GM21390 (cell line): ENCODE measurements at regions not wholly inside any gene's neighbourhood (a gene's known extent, or its start where the extent isn't known, plus 50 kb on each side); places are given as distances from the start of the nearest gene placed in this dataset.

ENCODE experiments used
- ATAC-seq: cut with Tn5 transposase; IDR thresholded peaks from one replicate; pipeline ENCODE4 v1.9.1; 2021; ENCODE audit not compliant: unreplicated experiment

DNA sequence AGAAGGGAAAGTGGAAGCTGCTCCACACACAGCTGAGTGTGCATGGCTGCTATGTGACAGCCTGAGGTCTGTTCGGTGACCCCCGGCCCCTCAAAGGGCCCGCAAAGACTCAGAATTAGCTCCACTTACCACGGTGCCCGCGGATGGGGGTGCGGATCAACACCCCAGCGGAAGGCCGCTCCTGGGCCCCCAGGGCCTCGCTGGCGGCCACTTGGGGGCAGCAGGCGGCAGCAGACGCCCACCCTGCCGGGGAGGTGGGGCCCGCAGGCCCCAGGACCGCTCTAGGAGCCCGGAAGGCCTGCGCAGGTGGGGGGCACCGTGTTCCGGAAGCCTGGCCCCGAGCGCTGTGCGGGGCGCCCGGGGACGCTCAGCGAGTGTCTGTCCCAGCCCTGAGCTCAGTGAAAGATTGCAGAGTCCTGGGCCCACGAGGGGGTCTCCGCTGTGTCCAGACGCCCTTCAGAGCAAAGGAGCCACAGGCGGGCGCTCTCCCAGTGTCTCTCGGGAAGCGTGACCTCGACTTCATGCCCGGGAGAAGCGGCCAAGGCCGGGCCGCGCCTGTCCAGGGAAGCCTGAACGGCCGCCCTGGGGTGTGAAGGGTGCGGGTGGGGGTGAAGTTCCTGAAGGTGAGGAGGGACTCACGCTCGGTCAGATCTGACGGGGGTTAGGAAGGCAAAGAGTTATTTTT is 118.7 kb downstream of the VAPA start:
- no peak for ATAC-seq

DNA sequence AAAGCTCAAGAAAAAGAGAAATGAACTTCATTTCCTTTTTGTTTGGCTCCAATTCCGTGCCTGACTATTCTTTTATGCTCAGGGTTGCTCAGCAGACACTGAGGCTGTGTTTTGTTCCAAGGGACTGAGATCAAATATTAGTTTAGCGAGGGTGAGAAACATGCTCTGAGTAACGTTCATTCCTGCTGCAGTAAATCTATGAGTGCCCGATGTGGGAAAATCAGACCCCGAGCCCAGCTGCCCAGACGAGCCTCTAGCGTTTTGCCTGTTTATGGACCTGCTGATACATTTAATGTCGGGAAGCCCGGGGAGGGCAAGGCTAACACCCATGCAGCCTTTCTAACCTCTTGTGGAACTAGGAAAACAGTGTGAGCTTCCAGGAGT is 119.2 kb downstream of the VAPA start:
- ATAC-seq: no peak

DNA sequence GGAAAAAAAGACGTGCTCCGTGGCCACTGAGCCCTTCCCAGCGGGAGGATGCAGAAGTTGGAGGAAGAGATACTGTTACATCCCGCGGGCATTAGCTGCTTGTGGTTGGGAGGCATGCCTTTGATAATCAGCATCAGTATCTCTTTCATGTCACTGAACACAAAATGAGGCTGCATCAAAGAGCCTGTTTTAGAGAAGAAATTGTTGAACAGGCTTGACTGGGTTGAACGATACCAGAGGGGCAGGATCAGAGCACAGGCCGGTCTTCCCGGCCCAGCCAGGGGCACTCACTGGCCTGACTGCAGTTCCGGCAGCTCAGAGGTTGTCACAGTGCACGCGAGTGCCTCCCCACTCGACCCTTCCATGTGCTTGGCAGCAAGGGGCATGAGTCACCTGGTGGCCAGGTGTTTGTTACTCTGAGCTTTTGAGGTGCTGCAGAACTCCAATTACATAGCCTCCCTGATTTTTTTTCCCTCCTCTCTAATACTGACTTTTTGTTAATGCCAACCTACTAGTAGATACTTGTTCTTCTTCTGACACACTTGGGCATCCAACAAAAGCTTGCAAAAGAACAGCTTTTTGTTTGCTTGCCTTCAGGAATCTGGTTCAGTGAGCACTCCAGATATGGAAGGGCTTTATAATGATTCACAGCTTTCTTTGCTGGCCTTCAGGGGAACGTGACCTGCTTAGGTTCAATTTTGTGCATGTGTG is 121.6 kb downstream of the VAPA start:
- no peak for ATAC-seq

DNA sequence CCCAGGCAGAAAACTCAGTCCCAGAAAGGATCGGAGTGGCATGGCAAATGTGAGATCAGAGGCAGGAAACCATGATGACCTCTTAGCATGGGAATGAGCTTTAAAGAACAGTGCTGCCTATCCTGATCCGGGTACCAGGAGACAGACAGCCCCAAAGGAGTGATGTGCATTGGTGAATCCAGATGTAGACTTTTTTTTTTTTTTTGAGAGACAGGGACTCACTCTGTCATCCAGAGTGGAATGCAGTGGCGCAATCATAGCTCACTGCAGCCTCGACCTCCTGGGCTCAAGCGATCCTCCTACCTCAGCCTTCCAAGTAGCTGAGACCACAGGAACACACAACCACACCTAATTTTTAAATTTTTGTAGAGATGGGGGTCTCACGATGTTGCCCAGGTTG is 122.7 kb downstream of the VAPA start:
- ATAC-seq: no peak

DNA sequence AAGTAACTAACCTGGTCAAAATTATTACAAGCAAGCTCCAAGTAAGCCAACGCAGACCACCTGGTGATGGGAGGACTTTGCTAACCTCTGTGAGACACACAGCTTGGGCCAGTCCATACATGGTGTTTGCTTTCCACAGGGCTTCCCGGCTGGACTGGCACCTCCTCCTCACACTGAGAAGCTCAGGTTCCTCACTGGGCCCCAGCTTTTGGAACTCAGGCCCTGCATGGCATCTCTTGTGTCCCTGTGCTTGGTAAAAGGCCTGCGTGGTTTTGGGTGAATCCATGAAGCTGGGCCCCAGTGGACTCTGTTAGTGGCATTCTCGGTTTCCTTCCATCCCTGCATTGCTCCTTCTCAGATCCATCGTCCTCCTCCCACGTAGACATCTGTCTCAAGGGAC is 123.4 kb downstream of the VAPA start:
- no peak for ATAC-seq

DNA sequence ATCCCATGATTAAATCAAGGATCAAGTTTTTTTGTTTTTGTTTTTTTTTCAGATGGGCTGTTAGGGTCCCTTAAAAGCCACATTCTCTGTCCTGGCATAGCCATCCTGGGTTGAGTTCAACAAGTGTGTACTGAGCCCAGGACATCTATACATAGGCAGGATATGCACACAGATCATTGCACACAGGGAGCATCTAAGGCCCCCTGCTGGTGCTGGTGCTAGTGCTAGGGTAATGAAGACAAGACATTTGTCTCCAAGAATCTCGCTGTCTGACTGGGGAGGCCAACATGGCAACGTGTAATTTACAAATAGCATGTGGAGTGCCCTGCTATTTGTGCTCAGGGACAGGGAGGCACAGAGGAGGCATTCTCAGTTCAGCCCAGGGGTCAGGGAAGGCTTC is 124.5 kb downstream of the VAPA start:
- ATAC-seq: no peak

DNA sequence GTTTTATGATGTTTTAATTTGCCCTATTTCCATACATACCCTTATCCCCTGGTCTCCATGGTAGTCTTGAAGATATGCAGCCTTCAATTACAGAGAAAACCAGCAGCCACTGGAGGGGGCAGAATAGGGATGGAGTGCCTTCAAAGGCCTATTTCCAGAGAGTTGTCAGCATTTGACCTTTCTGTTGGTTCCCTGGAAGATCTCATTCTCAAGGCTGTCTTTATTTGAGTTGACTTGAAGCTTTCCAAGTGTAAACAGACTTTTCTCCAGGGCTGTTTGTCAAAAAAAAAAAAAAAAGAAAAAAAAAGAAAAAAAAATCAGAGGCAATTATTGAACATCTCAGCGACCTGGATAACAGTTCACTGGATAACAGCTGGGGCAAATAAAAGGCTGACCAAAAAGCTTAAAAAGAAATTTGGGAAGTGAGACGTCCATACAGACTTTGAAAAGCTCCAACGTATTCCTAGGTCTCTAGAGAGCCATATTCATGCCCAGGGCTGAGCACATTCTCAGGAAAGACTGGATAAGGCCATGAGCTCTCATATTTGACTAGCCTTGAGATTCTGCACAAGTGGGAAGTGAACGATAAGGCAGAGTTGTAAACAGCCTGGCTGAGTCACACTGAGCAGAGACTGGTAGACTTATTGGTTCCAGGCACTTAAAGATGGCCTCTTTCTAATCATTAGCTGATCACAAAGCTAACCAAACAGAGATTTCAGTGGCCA is 126.6 kb downstream of the VAPA start:
- ATAC-seq: no peak

DNA sequence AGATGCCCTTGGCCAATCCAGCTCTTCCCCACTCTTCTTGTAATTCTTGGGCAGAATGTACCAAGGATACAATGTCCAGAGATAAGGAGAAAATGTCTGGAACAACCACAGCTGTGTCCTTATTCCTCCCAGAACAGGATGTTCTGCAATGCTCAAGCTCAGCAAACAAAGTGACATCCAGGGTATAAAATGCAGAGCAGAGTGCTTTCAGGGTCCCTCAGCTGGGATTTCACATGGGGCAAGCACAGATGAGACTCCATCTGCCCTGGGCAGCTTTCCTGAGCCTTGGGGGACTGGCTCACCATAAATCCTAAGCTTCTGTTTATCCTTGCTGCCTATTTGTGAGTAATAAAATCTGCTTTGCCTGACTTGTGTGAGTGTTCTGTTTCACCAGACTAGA is 127.4 kb downstream of the VAPA start:
- ATAC-seq: no peak

DNA sequence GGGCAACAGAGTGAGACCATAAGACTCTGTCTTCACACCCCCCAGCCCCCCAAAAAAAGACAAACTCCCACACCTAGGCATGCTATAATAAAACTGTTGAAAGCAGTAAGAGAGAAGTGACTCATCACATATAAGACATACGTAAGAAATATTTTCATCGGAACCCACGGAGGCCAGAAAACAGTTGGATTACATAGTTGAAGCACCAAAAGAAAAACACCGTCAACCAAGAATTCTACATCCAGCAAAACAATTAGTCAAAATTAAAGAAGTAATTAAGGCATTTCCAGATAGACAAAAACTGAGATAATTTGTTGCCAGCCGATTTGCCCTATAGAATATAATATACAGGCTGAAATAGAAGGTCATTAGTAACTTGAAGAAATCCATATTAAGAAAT is 128.7 kb downstream of the VAPA start:
- ATAC-seq: no peak

DNA sequence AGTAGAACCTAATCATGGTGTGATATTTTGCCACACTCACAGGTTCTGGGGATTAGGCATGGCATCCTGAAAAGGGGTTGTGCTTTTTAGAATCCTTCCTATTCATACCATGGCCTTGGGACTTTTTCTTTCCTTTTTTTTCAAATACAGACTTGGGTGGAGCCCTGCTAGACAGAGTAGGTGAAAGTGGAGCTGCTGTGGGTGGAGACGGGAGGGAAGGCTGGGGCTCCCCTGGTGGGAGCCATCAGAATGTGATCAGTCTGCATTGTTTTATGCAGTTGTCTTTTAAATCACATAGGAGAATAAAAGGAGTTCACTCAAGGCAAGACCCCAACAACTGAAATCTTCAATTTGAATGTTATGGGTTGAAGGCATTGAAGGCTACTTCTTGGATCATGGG is 130.2 kb downstream of the VAPA start:
- no peak for ATAC-seq

DNA sequence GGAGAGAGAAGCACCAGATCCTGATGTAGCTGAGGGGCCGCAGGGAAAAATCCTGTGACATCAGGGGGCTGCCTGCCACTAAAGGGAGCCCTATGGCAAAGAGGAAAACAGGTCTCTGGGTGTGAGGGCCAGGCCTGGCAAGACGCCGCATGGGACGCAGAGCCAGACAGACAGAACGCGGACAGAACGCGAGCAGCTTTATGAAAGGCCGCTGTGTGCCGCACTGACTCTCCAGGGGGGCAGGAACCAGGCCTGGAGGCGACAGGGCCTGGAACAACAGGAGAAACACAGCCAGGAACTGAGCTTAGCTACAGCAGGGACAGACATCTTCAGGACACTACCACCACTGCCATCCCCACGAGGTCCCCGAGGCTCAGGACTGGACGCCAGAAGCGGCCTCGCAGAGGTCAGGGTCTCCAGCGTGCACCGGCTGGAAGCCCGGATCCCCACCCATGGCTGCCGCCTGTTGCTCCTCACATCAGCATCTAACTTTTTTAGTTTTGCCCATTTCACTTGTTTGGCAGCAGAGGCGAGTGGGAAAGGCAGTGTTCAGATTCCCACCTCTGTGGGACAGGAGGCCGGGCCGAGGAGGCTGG is 131.6 kb downstream of the VAPA start:
- no peak for ATAC-seq

DNA sequence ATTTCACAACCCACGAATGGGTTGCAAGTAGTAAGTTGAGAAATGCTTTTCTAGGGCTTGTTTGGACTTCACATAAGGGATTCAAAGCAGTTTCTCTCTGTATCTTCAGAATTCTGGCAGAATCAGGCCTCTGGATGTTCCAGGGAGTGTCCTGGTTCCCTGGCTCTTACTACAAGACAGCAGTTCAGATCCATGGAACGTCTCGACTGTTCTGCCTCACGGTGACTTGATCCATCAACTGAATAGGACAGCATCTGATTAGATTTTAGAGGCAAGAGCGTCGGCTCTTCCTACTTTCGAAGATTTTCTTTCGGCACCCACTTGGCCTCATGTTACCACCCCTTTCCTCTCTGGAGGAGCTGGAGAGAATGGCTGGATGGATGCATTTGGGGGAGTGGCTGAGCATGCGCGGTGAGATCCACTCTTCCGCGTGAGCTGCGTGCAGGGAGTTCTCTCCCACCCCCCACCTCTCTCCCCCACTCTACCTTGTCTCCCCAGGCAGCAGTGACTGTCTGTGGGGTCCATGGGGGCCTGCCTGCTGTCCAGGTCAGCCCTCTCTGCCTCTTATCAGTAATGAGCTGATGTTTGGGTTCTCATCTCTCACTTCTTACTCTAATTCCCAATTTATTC is 132.5 kb downstream of the VAPA start:
- no peak for ATAC-seq

DNA sequence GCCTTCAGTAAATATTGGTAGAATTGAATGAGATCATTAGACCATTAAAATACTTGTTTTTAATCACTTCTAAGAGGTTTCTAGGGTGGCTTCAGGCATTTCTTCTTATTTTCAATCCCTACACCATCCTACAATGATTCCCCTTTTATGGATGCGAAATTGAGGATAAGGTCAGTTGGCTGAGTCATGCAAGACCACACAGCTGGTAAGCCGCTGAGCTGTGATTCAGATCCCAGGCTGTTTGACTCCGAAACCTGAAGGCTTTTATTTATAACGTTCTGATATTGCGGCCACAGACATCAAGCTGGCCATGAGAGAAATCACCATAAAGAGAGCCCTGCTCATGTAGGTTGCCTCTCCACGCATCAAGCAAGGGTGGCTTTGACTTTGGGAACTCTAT is 133.4 kb downstream of the VAPA start:
- ATAC-seq: no peak

DNA sequence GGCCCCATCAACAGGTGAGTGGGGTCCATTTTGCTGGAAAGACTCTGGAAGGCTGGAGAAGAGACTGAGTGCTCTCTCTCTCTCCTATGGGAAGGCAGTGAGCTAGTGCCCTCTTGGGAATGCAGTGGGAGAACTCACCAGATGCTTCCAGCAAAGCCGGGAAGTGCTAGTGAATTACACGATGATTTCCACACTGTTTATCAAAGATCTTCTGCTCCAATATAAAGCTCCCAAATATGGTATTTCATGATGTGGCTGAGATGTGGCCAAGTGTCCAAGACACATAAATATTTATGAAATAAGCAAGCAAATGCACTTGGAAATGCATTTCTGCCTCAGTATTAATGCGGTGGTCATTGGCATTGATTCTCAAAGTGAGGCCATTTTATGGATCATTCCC is 135.9 kb downstream of the VAPA start:
- ATAC-seq: no peak

DNA sequence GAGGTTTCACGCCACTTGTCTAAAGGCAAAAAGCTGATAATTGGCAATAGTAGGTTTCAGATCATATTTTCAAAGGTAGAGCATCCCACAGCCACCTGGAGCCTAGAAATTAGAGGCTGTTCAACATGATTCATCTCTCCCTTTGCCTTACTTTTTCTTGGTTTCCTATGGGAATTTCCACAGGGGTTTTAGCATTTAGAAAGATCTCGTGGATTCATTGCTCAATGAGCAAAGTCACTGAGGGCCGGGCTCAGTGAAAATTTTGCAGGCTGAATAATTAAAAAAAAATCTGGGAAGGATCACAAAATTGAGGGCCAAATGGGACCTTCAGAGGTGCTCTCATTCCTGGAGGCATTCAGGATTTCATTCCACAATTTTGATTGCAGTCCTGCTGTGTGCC is 137.1 kb downstream of the VAPA start:
- ATAC-seq: no peak

DNA sequence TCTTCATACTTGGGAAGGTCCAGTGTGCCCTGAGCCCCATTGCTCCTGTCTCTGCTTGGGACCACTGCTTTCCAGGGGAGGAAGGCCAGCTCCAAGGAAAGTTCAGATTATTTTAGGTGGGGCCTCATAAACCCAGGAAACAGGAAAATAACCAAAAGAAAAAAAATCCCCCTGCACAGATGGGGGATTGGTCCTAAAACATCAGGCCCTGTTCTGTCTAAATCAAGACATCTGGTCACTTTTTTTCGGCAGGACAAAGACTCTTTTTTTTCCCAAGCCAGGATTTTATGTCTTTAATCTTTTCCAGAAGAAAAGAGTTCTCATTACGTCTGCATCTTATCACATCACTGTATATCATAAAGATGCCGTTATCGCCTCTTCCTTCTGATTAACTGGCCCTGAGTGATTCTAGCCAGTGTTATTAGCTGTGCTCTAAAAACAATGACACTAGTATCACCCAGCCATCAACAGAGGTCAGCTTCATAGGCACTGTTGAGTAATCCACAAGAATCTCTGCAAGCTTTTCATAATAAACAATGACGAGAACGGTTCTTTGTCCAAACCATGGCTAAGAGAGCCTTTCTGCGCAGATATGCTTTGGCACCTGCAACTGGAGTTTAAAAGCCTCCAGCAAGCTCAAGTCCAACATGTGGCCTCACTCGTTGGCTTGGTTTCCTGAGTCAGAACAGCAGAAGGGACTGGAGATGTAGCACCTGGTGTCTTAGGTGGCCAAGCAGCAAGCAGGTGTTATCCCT is 138.2 kb downstream of the VAPA start:
- ATAC-seq: no peak

DNA sequence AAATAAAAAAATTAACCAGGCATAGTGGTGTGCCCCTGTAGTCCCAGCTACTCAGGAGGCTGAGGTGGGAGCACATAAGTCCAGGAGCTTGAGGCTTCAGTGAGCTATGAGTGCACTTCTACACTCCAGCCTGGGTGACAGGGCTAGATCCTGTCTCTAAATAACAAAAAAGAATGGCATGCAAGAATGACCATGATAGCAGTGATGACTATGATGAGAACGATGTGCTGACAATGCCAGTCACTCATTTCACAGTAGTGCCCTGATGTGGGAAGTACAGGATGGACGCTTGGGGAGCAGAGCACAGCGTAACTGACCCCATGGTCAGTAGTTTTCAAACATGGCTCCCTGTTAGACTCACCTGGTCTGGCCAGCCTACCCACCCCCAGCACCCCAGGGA is 139.1 kb downstream of the VAPA start:
- no peak for ATAC-seq

DNA sequence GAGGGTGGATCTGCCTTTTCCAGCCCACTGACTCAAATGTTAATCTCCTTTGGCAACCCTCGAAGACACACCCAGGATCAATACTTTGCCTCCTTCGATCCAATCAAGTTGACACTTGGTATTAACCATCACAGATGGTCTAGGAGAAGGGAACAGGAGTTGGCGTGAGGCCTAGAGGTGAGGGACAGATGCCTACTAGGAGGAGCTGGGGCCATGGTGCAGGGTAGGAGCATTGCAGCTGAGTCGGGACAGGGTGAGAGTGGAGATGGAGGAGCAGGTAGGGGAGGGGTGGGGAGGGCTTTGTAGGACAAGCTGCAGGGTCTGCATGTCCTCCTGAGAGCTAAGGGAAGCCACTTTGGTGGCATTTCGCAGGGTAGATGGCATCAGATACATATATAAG is 140.0 kb downstream of the VAPA start:
- ATAC-seq: no peak

DNA sequence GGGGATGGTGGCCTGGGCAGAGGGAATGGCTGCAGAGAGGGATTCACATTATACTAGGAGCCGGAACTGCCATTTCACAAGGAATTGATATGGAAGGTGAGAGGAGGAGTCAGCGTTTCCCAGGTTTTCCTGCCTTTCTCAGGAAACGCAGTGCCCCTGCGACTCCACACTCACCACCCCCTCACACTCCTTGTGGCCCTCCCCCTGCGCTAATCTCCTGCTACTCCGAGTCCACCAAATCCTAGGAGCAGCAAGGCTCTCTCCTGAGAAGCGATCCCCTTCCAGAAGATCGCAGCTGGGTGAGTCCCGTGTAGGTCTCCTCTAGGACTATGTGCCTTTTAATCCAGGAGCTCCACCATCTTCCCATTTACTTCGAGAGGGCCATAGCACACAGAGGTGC is 140.6 kb downstream of the VAPA start:
- ATAC-seq: no peak

DNA sequence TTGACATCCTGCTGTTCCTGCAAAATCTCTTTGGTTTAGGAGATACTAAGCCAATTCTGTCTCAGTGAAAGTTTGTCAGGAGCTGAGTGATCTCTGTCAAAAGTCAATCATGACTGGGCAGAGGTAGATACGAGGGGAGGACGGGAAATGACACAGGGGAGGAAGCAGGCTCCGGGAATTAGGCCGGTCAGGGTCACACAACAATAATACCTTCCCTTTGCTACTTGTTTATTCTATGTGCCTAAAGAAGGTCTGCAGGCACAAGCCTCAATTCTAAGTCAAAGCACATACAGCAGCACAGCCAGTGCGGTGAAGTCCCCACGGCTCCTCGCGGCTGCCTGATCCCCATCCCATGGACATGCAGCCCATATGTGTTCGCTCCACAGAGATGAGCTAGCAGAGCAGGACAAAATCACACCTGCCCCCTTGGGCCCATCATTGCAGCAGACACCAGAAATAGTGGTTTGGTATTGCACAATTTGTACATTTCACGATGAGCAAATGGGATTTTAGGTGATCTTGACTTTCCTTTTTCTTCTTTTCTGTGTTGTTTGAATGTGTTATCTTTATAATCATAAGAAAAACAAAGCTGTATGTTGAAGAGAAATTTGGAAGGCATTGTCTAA is 141.4 kb downstream of the VAPA start:
- ATAC-seq: no peak
